HCT116 (cell line): ENCODE measurements at regions not wholly inside any gene's neighbourhood (a gene's known extent, or its start where the extent isn't known, plus 50 kb on each side); places are given as distances from the start of the nearest gene placed in this dataset.

Experiments used
- ATAC-seq: fragments of 200-7000 bp; cut with Tn5 transposase; 2 replicates; pipeline ENCODE4 v1.9.1; 2020; ENCODE audit warnings: mild to moderate bottlenecking, moderate library complexity
- BruUV-seq: library from RNA; stranded (reverse); fragments of 400-500 nt; replicated peaks from 2 replicates; lab custom pipeline; 2021; lab: Mats Ljungman, UMichigan
- CTCF ChIA-PET: fragments of 300-600 bp; sonication (Branson Sonifier 250); formaldehyde crosslinking; loops from one replicate; lab custom pipeline; 2021; ENCODE audit warnings: antibody characterized with exemption; lab: Charles Lee
- POLR2A ChIA-PET: fragments of 300-600, 350-600 bp; sonication (Branson Sonifier 250); formaldehyde crosslinking; loops from one replicate; lab custom pipeline; 2021; ENCODE audit warnings: antibody characterized with exemption; lab: Charles Lee
- RAD21 ChIA-PET, 2 experiments: fragments of 300-600 bp; sonication (Branson Sonifier 250); formaldehyde crosslinking; loops; one replicate each; lab custom pipeline; 2023; ENCODE audit warnings: low total read pairs in 2 of 2; ENCODE audit not compliant: uncharacterized antibody in 2 of 2, unreplicated experiment in 2 of 2, low non-redundant PET in 1 of 2; lab: Charles Lee
- DNase-seq: peaks from one replicate; pipeline ENCODE4 v3.0.0-alpha.2; 2010; ENCODE audit warnings: low read depth, low spot score
- H2AFZ ChIP-seq: fragments of 200-600 bp; shearing (Covaris generic), sonication (generic); 2 replicates; pipeline ENCODE4 v1.6.1; 2017; ENCODE audit warnings: low read depth, mixed run types, mixed read lengths, antibody characterized with exemption, low read length; ENCODE audit not compliant: poor library complexity, severe bottlenecking
- H3K27ac ChIP-seq: 2 replicates; pipeline ENCODE4 v1.5.1; 2012; ENCODE audit warnings: low read depth, low read length
- H3K27me3 ChIP-seq: fragments of 200-600 bp; sonication (generic); 2 replicates; pipeline ENCODE4 v1.6.1; 2016; ENCODE audit warnings: mixed run types, low read length, mixed read lengths; ENCODE audit not compliant: insufficient read depth
- H3K36me3 ChIP-seq, 2 experiments: fragments of 200-500 bp in 1 of 2; fragments of 200-600 bp in 1 of 2; sonication (Bioruptor generic) in 1 of 2; sonication (generic) in 1 of 2; 2 replicates each; pipeline versions ENCODE4 v1.5.1 to v1.6.1; 2014 to 2016; ENCODE audit warnings: low read length in 2 of 2, inconsistent platforms in 1 of 2, mixed read lengths in 1 of 2, mixed run types in 1 of 2; ENCODE audit not compliant: insufficient read depth in 2 of 2, control insufficient read depth in 1 of 2
- H3K4me1 ChIP-seq, 2 experiments: fragments of 200-600 bp in 1 of 2; sonication (generic) in 1 of 2; 2 replicates each; pipeline versions ENCODE4 v1.5.1 to v1.6.1; 2012 to 2017; ENCODE audit warnings: low read length in 2 of 2, inconsistent platforms in 1 of 2, mild to moderate bottlenecking in 1 of 2, mixed read lengths in 1 of 2, mixed run types in 1 of 2, moderate library complexity in 1 of 2; ENCODE audit not compliant: insufficient read depth in 2 of 2, control insufficient read depth in 1 of 2
- H3K4me2 ChIP-seq: fragments of 200-600 bp; sonication (generic); 2 replicates; pipeline ENCODE4 v1.6.1; 2017; ENCODE audit warnings: mixed run types, low read length, mixed read lengths
- H3K4me3 ChIP-seq, 2 experiments: fragments of 200-600 bp in 1 of 2; sonication (generic) in 1 of 2; replicated peaks in 1 of 2; 2 replicates each; pipeline ENCODE4 v1.5.1; 2011 to 2016; ENCODE audit warnings: low read length in 2 of 2, control low read depth in 1 of 2, low read depth in 1 of 2, mild to moderate bottlenecking in 1 of 2, mixed read lengths in 1 of 2, mixed run types in 1 of 2
- H3K79me2 ChIP-seq: fragments of 200-600 bp; sonication (generic); 2 replicates; pipeline ENCODE4 v1.6.1; 2017; ENCODE audit warnings: mild to moderate bottlenecking, mixed run types, low read length, moderate library complexity, mixed read lengths; ENCODE audit not compliant: insufficient read depth
- H3K9ac ChIP-seq: fragments of 200-600 bp; sonication (generic); 2 replicates; pipeline ENCODE4 v1.6.1; 2016; ENCODE audit warnings: low read length, mixed read lengths
- H3K9me2 ChIP-seq: fragments of 200-600 bp; sonication (generic), shearing (Covaris generic); 2 replicates; pipeline ENCODE4 v1.6.1; 2017; ENCODE audit warnings: mixed run types, mild to moderate bottlenecking, moderate library complexity; ENCODE audit not compliant: insufficient read depth
- H3K9me3 ChIP-seq, 2 experiments: fragments of 200-500 bp in 1 of 2; fragments of 200-600 bp in 1 of 2; sonication (Bioruptor generic) in 1 of 2; sonication (generic) in 1 of 2; 2 replicates each; pipeline ENCODE4 v1.6.1; 2014 to 2017; ENCODE audit warnings: low read length in 2 of 2, mixed read lengths in 2 of 2, inconsistent platforms in 1 of 2, low read depth in 1 of 2, mild to moderate bottlenecking in 1 of 2, mixed run types in 1 of 2, moderate library complexity in 1 of 2; ENCODE audit not compliant: control insufficient read depth in 1 of 2, insufficient read depth in 1 of 2
- H4K20me1 ChIP-seq: fragments of 200-600 bp; sonication (generic), shearing (Covaris generic); 2 replicates; pipeline ENCODE4 v1.6.1; 2017; ENCODE audit warnings: mixed run types, mild to moderate bottlenecking, moderate library complexity; ENCODE audit not compliant: insufficient read depth
- CEBPB ChIP-seq: IDR thresholded peaks from 2 replicates; pipeline ENCODE4 v1.6.1; 2012; ENCODE audit warnings: low read depth
- EZH2 ChIP-seq: fragments of 200-600 bp; sonication (generic); IDR thresholded peaks from 2 replicates; pipeline ENCODE4 v1.6.1; 2017; ENCODE audit warnings: antibody characterized with exemption, mixed run types
- EZH2phosphoT487 ChIP-seq: fragments of 200-600 bp; IDR thresholded peaks from 2 replicates; pipeline ENCODE4 v1.6.1; 2018; ENCODE audit warnings: antibody characterized with exemption, borderline replicate concordance
- REST ChIP-seq: IDR thresholded peaks from 2 replicates; pipeline ENCODE4 v1.6.1; 2012; ENCODE audit warnings: low read depth
- SP1 ChIP-seq: IDR thresholded peaks from 2 replicates; pipeline ENCODE4 v1.6.1; 2012; ENCODE audit warnings: low read depth
- ZNF274 ChIP-seq: fragments of 200-500 bp; sonication (Bioruptor generic); IDR thresholded peaks from 2 replicates; pipeline ENCODE4 v1.6.1; 2014; ENCODE audit warnings: mild to moderate bottlenecking, low read depth, low read length, inconsistent platforms
- intact Hi-C: fragments of 100-400 bp; cut with micrococcal nuclease; formaldehyde crosslinking; loops from 2 replicates; pipeline ENCODE4 v1.10.0; 2022

DNA sequence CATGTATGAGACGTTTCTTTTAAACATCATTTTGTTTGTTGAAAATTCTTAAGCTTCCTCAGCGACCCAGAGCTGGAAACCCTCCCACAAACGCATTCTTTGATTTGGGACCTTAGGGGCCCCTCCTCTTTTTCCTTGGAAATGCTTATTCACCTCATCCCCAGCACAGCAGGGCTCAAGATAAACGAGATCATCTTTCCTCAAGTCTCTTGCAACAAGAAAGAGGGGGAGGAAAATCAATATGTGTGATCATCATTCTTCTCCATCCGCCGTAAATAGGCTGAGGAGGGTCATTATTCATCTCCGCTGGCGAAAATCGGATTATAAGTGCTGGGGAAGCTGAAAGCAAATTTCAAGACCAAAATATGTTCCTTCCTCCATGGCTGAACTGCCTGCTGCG, 1415.2 kb downstream of the AACS start:
- no peaks in the 10 kb centered on the region for H3K79me2 ChIP-seq
- ChIA-PET POLR2A (no interaction called here), CTCF (no interaction called here), RAD21 (no interaction called here)
- no peak overlapping the region for H3K4me2 ChIP-seq
- no TSS peak for BruUV-seq
- no peak overlapping the region for H3K27ac ChIP-seq
- H2AFZ ChIP-seq = no peak overlapping the region
- no peaks in the 10 kb centered on the region for H4K20me1 ChIP-seq
- intact Hi-C loops = no loop called here
- no peaks in the 10 kb centered on the region for H3K36me3 ChIP-seq
- no peak overlapping the region for H3K4me3 ChIP-seq
- no peak for DNase-seq
- H3K27me3 ChIP-seq = no peaks in the 10 kb centered on the region
- H3K9me3 ChIP-seq = peaks cover 0 to 6% of the 10 kb centered on the region in 2 experiments; a peak in 2 of 4 replicates
- no peak for ATAC-seq
- H3K9me2 ChIP-seq = no peaks in the 10 kb centered on the region
- no peak for TF ChIP-seq EZH2phosphoT487
- TF ChIP-seq EZH2 = no peak
- no peak overlapping the region for H3K9ac ChIP-seq
- no peaks in the 10 kb centered on the region for H3K4me1 ChIP-seq

DNA sequence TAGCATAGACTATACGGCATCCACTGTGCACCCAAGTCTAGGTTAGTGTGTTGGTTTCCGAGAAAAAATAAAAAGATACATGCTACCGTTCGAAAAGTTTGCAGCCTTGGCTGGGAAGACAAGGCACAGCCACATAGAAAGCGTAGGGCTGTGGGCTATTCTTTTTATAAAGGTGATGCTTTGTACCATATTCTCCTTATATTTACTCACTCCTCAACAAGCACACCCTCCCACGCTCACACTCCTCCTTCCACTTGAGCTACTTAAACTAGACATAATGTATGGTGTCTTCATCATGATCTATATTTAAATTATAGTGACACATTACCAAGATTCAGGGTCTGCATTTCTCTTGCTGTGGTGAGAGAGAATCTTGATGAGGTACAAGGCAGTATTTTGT, 1416.5 kb downstream of the AACS start:
- Histone ChIP-seq H3K9me2 (no peaks in the 10 kb centered on the region), H3K27ac (no peak overlapping the region), H3K4me2 (no peak overlapping the region), H3K36me3 (no peaks in the 10 kb centered on the region), H3K4me1 (no peaks in the 10 kb centered on the region), H4K20me1 (no peaks in the 10 kb centered on the region), H3K4me3 (no peak overlapping the region), H3K79me2 (no peaks in the 10 kb centered on the region), H3K9me3 (peaks cover 0 to 6% of the 10 kb centered on the region in 2 experiments; a peak in 2 of 4 replicates), H3K27me3 (no peaks in the 10 kb centered on the region), H3K9ac (no peak overlapping the region), H2AFZ (no peak overlapping the region)
- ChIA-PET POLR2A (no interaction called here), RAD21 (no interaction called here), CTCF (no interaction called here)
- TF ChIP-seq ZNF274 (no peak), REST (no peak), SP1 (no peak), EZH2phosphoT487 (no peak), CEBPB (no peak)
- DNase-seq (no peak), ATAC-seq (no peak)
- no TSS peak for BruUV-seq
- intact Hi-C loops = no loop called here
